NCI-H226 (cell line): ENCODE measurements at regions not wholly inside any gene's neighbourhood (a gene's known extent, or its start where the extent isn't known, plus 50 kb on each side); places are given as distances from the start of the nearest gene placed in this dataset.

ENCODE experiments used
- DNase-seq: peaks from one replicate; pipeline ENCODE4 v3.0.0-alpha.2; 2015

- DNase-seq = no peak
Observed at GRCh38 chr11:134521452-134522289, 109.6 kb upstream of the B3GAT1 start.

- DNase-seq = no peak
Observed at GRCh38 chr11:134521001-134521400, 109.0 kb upstream of the B3GAT1 start.

GRCh38 chr11:134519788-134520187, 107.7 kb upstream of the B3GAT1 start:
- no peak for DNase-seq

GRCh38 chr11:134519390-134519750, 107.3 kb upstream of the B3GAT1 start:
- DNase-seq = no peak

- DNase-seq = no peak
Observed at GRCh38 chr11:134518616-134519389, 106.8 kb upstream of the B3GAT1 start.

- DNase-seq = no peak
Observed at GRCh38 chr11:134517621-134518293, 105.7 kb upstream of the B3GAT1 start.

GRCh38 chr11:134517115-134517514, 105.1 kb upstream of the B3GAT1 start:
- DNase-seq = no peak

- no peak for DNase-seq
Observed at GRCh38 chr11:134516529-134516928, 104.5 kb upstream of the B3GAT1 start.

GRCh38 chr11:134515081-134515960, 103.3 kb upstream of the B3GAT1 start:
- DNase-seq = no peak

GRCh38 chr11:134514354-134514951, 102.4 kb upstream of the B3GAT1 start:
- no peak for DNase-seq

- no peak for DNase-seq
Observed at GRCh38 chr11:134513585-134514120, 101.6 kb upstream of the B3GAT1 start.

GRCh38 chr11:134512571-134513538, 100.8 kb upstream of the B3GAT1 start:
- DNase-seq = no peak

GRCh38 chr11:134512061-134512460, 100.0 kb upstream of the B3GAT1 start:
- DNase-seq = no peak

GRCh38 chr11:134511255-134511654, 99.2 kb upstream of the B3GAT1 start:
- no peak for DNase-seq

- no peak for DNase-seq
Observed at GRCh38 chr11:134510233-134511040, 98.4 kb upstream of the B3GAT1 start.

- no peak for DNase-seq
Observed at GRCh38 chr11:134509381-134510232, 97.6 kb upstream of the B3GAT1 start.

GRCh38 chr11:134508219-134508990, 96.4 kb upstream of the B3GAT1 start:
- no peak for DNase-seq

- no peak for DNase-seq
Observed at GRCh38 chr11:134506046-134506445, 94.0 kb upstream of the B3GAT1 start.
